ENCODE measurements at regions not wholly inside any gene's neighbourhood (a gene's known extent, or its start where the extent isn't known, plus 50 kb on each side); places are given as distances from the start of the nearest gene placed in this dataset.

DNA sequence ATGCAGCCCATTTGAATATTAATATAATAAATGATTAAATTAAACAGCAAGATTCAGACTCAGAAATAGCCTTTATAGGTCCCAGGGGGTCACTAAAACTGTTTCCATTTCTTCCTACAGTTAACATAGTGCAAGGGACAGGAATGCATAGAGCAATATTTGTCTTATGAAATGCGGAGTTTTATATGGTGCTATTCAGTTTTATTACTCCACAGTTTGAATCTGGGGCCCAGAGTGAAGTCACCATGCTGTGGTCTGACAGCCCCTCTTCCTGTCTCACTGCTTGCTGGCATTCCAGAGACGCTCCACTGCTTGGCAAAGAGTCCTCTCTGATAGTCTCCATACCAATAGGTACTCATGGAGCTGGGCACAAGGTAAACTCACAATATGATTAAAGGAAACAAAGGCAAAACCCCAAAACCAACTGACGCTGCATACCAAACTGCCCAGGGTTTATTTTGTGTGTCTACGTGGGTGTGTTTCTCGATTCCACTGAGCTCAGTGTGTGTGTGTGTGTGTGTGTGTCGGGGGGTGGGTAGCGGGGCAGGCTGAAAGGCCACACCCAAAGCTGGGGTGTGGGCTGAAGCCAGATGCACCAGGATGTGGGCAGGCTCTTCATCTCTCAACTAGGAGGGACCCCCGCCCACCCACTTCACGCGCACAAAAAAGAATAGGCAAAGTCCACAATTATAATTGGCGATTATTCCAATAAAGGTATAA, 277.9 kb downstream of the TSHZ3 start:
- TF ChIP-seq CTCF (IDR thresholded peaks at IDR 0.05; ENCODE audit: extremely low read depth, insufficient read depth, missing control alignments), result no peak
- in situ Hi-C loops (cut with MboI; ENCODE audit: low pct_unique_long_range_greater_than_20kb, low sequenced_read_pairs, unreplicated experiment), result no loop called here
- no peak for DNase-seq (ENCODE audit: low spot score)

DNA sequence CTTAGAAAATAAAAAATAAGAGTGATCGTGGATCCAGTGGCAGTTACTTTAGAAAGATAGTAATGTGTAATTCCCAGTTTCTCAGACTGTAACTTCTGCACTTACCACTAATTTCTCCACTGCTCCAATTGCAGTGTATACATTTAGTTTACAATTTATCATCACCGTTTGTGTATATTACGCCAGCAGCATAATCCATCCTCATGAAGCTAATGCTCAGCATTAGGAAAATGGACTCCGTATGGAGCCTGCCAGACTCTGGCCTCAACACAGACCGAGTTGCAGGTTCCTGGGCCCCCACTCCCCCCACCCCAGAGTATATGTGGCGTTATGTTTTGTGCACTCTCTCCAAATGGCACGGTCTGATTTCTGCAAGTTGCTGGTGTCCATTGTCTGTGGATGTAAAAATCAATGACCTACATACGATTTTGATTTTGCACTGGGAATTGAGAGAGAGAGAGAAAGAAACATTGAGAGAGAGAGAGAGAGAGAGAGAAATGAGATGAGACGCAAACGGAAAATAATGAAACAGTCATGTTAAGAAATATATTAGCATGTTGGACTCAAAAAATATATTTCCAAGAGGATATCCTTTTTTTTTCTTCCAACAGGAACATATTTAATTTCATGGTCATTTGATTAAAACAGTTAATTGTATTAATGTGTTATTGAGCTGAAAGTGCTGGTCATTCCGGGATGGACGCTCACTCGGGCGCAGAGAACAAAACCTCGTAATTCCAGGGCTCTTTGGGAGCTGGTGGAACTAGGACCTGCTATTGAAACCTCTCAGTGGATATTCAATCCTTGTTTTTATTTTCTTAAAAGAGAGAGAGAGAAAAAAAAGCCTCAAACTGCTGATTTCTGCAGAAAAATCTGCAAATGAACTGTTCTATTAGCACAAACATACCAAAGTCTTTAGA, 278.8 kb downstream of the TSHZ3 start:
- no peak for TF ChIP-seq CTCF (IDR thresholded peaks at IDR 0.05; ENCODE audit: extremely low read depth, insufficient read depth, missing control alignments)
- in situ Hi-C loops (cut with MboI; ENCODE audit: low pct_unique_long_range_greater_than_20kb, low sequenced_read_pairs, unreplicated experiment), result no loop called here
- DNase-seq (ENCODE audit: low spot score), result no peak

- DNase-seq (ENCODE audit: low spot score), result no peak
- in situ Hi-C loops (cut with MboI; ENCODE audit: low pct_unique_long_range_greater_than_20kb, low sequenced_read_pairs, unreplicated experiment), result no loop called here
- no peak for TF ChIP-seq CTCF (IDR thresholded peaks at IDR 0.05; ENCODE audit: extremely low read depth, insufficient read depth, missing control alignments)
These were observed 281.0 kb downstream of the TSHZ3 start for GRCh38 chr19:31068268-31068667.

DNA sequence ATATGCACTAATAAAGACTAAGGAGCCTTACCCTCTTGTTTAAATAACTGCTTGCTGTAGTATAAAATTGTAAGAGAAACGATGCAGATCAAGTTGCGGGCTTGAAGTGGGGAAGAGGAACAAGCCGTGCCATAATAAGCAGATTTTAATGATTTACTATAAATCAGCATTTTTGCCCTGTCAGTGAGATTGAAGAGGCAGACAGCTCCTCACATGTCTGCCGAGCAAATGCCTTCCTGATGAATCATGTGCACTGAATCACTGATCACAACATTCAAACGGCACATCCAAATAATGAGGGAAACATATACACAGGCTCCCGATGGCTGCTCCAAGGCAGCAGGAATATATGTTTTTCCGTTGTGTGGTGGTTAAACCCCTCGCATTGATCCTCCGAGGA, 282.9 kb downstream of the TSHZ3 start:
- in situ Hi-C loops (cut with MboI; ENCODE audit: low pct_unique_long_range_greater_than_20kb, low sequenced_read_pairs, unreplicated experiment), result no loop called here
- no peak for DNase-seq (ENCODE audit: low spot score)
- no peak for TF ChIP-seq CTCF (IDR thresholded peaks at IDR 0.05; ENCODE audit: extremely low read depth, insufficient read depth, missing control alignments)

- no peak for DNase-seq (ENCODE audit: low spot score)
- no peak for TF ChIP-seq CTCF (IDR thresholded peaks at IDR 0.05; ENCODE audit: extremely low read depth, insufficient read depth, missing control alignments)
- in situ Hi-C loops (cut with MboI; ENCODE audit: low pct_unique_long_range_greater_than_20kb, low sequenced_read_pairs, unreplicated experiment), result no loop called here
These were observed 284.7 kb downstream of the TSHZ3 start for GRCh38 chr19:31064491-31064890.

DNA sequence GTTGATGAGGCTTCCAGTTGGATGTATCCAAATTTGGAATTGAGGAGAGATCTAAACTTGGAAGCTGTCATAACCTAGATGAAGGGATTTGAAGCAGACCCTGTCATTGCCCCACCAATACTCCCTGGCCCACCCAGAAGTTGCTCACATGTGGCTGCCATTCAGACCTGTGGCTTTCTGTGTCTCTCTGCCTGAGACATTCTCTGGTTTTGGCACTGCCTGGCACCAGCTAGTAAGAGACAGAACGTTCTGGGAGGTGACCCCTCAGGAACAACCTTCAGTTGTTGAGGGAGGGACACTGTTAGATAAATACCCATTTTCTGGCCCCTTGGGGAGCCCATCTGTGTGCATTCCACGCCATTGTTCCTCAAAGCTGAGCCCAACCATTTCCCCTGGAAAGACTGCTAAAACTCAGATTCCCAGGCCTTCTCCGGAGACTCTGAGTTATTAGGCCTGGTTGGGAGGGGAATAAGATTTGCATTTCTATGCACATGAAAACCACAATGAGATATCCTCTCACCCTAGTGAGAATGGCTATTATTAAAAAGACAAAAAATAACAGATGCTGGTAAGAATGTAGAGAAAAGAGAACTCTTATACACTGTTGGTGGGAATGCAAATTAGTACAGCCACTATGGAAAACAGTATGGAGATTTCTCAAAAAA, 290.4 kb downstream of the TSHZ3 start:
- no peak for DNase-seq (ENCODE audit: low spot score)
- TF ChIP-seq CTCF (IDR thresholded peaks at IDR 0.05; ENCODE audit: extremely low read depth, insufficient read depth, missing control alignments), result no peak
- in situ Hi-C loops (cut with MboI; ENCODE audit: low pct_unique_long_range_greater_than_20kb, low sequenced_read_pairs, unreplicated experiment), result no loop called here
